ENCODE measurements at regions not wholly inside any gene's neighbourhood (a gene's known extent, or its start where the extent isn't known, plus 50 kb on each side); places are given as distances from the start of the nearest gene placed in this dataset.

DNA sequence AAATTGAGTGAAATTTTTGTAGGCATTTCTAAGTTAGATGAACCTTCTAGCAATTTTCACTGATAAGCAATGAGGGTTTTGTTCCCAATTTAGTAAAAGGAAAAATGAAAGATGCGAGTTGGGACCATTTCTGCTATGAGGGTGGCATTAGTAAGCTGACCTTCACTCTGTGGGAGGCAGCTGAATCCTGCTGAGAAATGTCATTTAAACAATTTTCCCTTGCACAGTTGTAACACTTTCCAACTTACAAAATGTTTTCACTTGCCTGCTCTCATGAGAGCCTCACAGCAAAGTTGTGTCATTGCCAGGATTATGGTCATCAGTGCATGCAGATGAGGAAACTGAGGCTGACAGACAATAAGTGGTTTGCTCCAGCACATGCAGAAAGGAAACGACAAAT, 527.7 kb downstream of the TNS1 start:
- DNase-seq (ENCODE audit: low read depth), result no peak

GRCh38 chr2:217471319-217471718, 531.5 kb downstream of the TNS1 start:
- DNase-seq (ENCODE audit: low read depth), result peak; percentile 62

DNA sequence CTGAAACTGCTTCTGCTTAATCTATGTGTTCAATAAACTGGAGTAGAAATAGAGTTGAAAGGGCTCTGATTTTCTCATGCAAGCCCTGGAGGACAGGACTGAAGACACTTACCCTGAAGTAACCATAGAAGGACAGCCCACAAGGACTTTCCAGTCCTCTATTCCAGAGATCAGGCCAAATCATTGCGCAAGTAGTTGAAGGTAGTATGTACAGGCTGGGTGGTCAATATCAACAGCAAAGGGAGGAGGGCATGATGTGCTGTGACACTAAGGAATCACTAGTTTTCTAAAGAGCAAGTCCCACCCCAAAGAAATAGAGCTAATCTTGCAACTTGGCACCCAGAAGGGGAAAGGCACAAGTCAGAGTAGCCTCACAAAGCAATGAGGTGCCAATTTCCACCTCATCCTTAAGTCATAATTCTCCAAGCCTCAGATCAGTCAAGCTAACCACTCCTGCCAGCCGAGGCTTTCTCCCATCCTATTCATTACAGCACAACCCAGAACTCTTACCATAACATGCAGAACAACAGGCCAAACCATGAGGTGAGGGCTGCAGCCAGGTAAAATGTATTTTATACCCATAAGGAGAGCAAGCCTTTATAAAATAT, 533.5 kb downstream of the TNS1 start:
- DNase-seq (ENCODE audit: low read depth), result no peak

DNA sequence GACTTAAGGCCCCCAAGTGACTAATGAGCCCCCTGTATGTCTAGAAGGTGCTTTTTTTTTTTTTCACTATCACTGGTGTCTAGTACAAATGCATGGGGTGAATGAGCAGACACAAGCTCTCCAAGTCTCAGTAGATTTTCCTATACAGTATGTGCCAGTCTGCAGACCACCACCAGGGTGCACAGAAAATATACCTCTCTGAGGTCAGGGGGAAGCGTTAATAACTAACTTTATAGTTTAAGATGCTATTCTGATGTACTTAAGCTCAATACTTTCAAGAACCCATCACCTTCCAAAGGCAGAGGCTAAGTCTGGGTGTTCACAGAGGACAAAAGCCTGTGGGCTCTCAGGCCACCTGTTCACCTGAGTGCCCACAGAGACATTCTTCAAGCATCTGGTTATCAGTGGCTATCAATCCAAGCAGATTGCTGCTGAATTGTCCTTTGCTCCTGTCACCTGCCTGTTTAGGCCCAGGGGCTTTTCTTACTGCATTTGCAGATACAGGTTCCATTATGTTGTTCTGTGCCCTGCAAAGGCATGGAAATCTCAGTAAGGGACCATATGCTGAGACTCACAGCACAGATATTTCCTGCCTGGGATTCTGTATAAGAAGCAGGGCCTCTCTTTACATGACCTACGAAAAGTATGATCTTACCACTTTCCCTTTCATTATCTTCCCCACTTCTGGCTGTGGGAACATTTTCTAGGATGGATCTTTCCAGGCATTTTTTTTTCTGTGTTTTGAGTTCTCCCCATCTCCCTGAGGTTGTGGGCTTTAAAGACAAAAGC, 534.6 kb downstream of the TNS1 start:
- no peak for DNase-seq (ENCODE audit: low read depth)

GRCh38 chr2:217467331-217467730, 535.5 kb downstream of the TNS1 start:
- no peak for DNase-seq (ENCODE audit: low read depth)

DNA sequence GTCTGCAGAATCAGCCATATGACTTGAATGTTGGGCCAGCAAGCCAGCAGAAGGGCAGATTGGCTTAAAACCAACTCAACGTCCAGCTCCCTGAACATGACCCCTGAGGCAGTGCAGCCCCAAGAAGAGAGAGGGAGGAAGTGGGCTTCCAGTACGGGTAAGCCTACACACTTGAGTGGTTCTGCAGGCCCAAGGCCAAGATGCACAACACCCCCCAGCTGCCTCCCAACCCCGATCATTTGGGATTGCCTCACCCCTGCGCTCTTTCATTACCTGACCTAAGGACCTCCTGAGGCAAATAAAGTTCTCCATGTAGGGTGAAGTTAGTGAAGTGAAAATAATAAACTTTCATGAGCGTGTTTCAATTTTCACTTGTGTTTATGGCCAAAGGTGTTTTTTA, 536.0 kb downstream of the TNS1 start:
- DNase-seq (ENCODE audit: low read depth), result no peak

DNA sequence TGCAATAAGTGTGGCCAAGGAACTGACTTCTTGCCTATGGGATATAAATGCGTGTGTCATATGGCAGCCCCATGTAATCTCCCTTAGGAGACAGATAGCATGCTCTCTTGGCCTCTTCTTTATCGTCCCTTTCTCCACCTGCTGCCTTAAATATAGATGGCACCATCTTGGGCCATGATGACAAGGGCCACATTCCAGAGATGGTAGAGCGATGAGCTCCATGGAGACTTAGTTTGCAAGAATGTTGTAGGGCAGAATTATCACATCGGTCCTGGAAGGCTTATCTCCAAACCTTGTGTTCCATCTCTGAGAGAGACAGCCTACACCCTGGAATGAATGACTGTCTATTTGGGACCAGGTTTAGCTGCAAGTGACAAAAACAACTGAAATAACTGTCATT, 536.7 kb downstream of the TNS1 start:
- no peak for DNase-seq (ENCODE audit: low read depth)

DNA sequence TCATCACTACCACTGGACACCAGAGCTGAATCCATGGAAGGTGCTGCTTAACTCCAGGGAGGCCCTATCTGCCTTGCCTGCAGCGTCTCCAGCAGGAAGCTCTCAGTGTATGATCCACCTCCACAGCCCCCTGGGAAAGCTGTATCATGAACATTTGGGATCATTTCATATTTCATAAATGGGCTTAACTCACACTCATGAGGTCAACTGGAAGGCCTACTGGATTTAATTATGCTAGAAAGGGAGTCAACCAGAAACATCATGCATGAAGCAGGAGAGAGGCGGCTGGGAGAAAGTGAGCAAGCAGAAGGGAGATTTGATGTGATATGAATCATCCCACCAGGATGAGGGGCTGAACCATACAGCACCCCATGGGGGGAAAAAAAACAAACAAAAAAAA, 537.7 kb downstream of the TNS1 start:
- DNase-seq (ENCODE audit: low read depth), result no peak

- no peak for DNase-seq (ENCODE audit: low read depth)
Observed at GRCh38 chr2:217463402-217464075, 539.3 kb downstream of the TNS1 start.

DNA sequence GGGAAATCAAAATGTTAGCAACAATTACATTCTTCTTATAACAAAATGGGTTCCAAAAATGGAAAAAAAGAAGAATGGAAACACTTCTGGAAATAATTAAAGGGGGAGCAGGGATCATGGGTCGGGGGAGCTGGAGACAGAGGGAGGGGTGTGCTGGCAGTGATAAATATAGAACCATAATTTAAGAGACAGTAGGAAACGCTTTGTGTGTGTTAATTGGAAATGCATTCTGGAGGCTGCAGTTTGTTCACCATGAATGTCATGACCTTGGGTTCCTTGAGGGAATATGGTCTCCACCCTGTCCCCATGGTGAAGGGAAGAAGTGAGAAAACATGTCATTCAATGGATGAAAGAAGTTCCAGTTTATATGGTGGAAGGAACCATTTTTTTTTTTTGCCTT, 540.7 kb downstream of the TNS1 start:
- no peak for DNase-seq (ENCODE audit: low read depth)

GRCh38 chr2:217461674-217462073, 541.1 kb downstream of the TNS1 start:
- DNase-seq (ENCODE audit: low read depth), result no peak

- DNase-seq (ENCODE audit: low read depth), result peak; percentile 19
Observed at GRCh38 chr2:217459680-217460405, 543.0 kb downstream of the TNS1 start.

GRCh38 chr2:217459016-217459415, 543.8 kb downstream of the TNS1 start:
- no peak for DNase-seq (ENCODE audit: low read depth)

DNA sequence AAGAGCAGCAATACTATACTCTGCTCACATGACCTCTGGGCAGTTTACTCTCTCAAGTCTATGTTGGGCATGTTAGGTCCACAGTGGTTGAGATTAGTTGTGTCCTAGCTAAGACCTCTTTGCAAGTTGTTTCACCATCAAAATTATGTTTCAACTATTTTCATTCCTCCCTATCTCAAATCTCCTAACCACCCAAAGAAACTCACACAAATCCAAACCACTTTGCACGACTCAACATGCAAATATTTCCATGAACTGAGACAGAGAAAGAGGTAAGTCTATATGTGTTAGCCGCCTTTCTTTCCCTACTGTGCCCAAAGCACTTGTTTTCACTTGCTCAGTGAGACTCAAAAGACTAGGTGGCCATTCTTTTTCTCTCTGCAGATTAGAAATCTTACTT, 546.8 kb downstream of the TNS1 start:
- peak; percentile 7 for DNase-seq (ENCODE audit: low read depth)

GRCh38 chr2:217452928-217453327, 549.9 kb downstream of the TNS1 start:
- no peak for DNase-seq (ENCODE audit: low read depth)

DNA sequence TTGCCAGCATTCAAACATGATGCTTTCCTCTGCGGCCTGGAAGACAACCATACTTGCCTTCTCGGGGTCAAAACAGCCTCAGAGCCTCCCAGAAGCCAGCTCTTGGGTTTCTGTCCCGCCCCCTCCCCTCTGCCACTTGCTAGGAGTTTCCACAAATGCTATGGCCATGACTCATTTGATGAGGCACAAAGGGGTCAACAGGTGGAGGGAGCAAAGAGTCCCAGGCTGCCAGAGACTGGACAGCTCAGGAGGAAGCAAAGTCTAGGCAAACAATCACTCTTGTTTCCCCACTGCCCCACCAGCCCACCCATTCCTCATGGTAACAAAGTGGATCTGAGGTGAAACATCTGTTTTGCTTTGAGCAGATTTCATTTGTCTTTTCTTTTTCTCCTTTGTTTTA, 551.1 kb downstream of the TNS1 start:
- peak; percentile 65 for DNase-seq (ENCODE audit: low read depth)

GRCh38 chr2:217449444-217449843, 553.4 kb downstream of the TNS1 start:
- no peak for DNase-seq (ENCODE audit: low read depth)

- DNase-seq (ENCODE audit: low read depth), result no peak
Observed at GRCh38 chr2:217448860-217449259, 553.9 kb downstream of the TNS1 start.

- DNase-seq (ENCODE audit: low read depth), result no peak
Observed at GRCh38 chr2:217445723-217446122, 557.1 kb downstream of the TNS1 start.

- no peak for DNase-seq (ENCODE audit: low read depth)
Observed at GRCh38 chr2:217444932-217445331, 557.9 kb downstream of the TNS1 start.

GRCh38 chr2:217444509-217444908, 558.3 kb downstream of the TNS1 start:
- no peak for DNase-seq (ENCODE audit: low read depth)

GRCh38 chr2:217443601-217444000, 559.2 kb downstream of the TNS1 start:
- no peak for DNase-seq (ENCODE audit: low read depth)

- DNase-seq (ENCODE audit: low read depth), result no peak
Observed at GRCh38 chr2:217440000-217440399, 562.8 kb downstream of the TNS1 start.

Data from ELR (cell line).